ENCODE measurements at regions not wholly inside any gene's neighbourhood (a gene's known extent, or its start where the extent isn't known, plus 50 kb on each side); places are given as distances from the start of the nearest gene placed in this dataset.
A peak's percentile ranks its signal among the peaks of the same experiment; 100 is the strongest.

GRCh38 chrX:17206584-17206983 is 168.4 kb upstream of the NHS start:
- DNase-seq = no peak

GRCh38 chrX:17214962-17215361 is 160.0 kb upstream of the NHS start:
- no peak for DNase-seq

- no peak for DNase-seq
Measured at GRCh38 chrX:17226736-17227135, 148.3 kb upstream of the NHS start.

GRCh38 chrX:17237146-17237545 is 137.9 kb upstream of the NHS start:
- no peak for DNase-seq

GRCh38 chrX:17242470-17242869 is 132.5 kb upstream of the NHS start:
- DNase-seq = peak; percentile 28

- DNase-seq = no peak
Measured at GRCh38 chrX:17247144-17247543, 127.9 kb upstream of the NHS start.

- DNase-seq = no peak
Measured at GRCh38 chrX:17262123-17262522, 112.9 kb upstream of the NHS start.

- no peak for DNase-seq
Measured at GRCh38 chrX:17266136-17266535, 108.9 kb upstream of the NHS start.

- DNase-seq = no peak
Measured at GRCh38 chrX:17278961-17279360, 96.0 kb upstream of the NHS start.

GRCh38 chrX:17285983-17286382 is 89.0 kb upstream of the NHS start:
- DNase-seq = no peak

- DNase-seq = no peak
Measured at GRCh38 chrX:17291171-17291900, 83.7 kb upstream of the NHS start.

GRCh38 chrX:17292111-17292527 is 82.9 kb upstream of the NHS start:
- peak; percentile 51 for DNase-seq

GRCh38 chrX:17294561-17294960 is 80.4 kb upstream of the NHS start:
- DNase-seq = no peak

- no peak for DNase-seq
Measured at GRCh38 chrX:17295791-17296190, 79.2 kb upstream of the NHS start.

GRCh38 chrX:17298564-17298963 is 76.4 kb upstream of the NHS start:
- DNase-seq = no peak

- no peak for DNase-seq
Measured at GRCh38 chrX:17299206-17299605, 75.8 kb upstream of the NHS start.

GRCh38 chrX:17323397-17323796 is 51.6 kb upstream of the NHS start:
- no peak for DNase-seq
